Mesendoderm (in vitro differentiated cells): ENCODE measurements at regions not wholly inside any gene's neighbourhood (a gene's known extent, or its start where the extent isn't known, plus 50 kb on each side); places are given as distances from the start of the nearest gene placed in this dataset.
"Not testable (repeated sequence)": the region's sequence is repeated elsewhere in the genome, so short reads cannot be mapped to it uniquely, and the experiment has no call there.

Experiments used
- DNase-seq: peaks from one replicate; pipeline ENCODE4 v3.0.0; 2013
- H2AK5ac ChIP-seq: 2 replicates; pipeline ENCODE4 v1.6.1; 2013; ENCODE audit warnings: low read length, inconsistent platforms
- H2BK120ac ChIP-seq: 2 replicates; pipeline ENCODE4 v1.6.1; 2013; ENCODE audit warnings: low read depth, mild to moderate bottlenecking, low read length, moderate library complexity, mixed read lengths
- H2BK15ac ChIP-seq: replicated peaks from 2 replicates; pipeline ENCODE4 v1.6.1; 2013; ENCODE audit warnings: low read depth, mild to moderate bottlenecking, moderate library complexity
- H2BK5ac ChIP-seq: 2 replicates; pipeline ENCODE4 v1.6.1; 2013; ENCODE audit warnings: low read length, inconsistent platforms
- H3K18ac ChIP-seq: 2 replicates; pipeline ENCODE4 v1.6.1; 2013; ENCODE audit warnings: mild to moderate bottlenecking, low read length, mixed read lengths
- H3K23ac ChIP-seq: one replicate; pipeline ENCODE4 v1.6.1; 2013; ENCODE audit warnings: low read length
- H3K27ac ChIP-seq: 2 replicates; pipeline ENCODE4 v1.5.1; 2013; ENCODE audit warnings: low read depth, mild to moderate bottlenecking, inconsistent platforms, low read length, moderate library complexity
- H3K27me3 ChIP-seq: 2 replicates; pipeline ENCODE4 v1.6.1; 2013; ENCODE audit warnings: low read length, control low read depth, mild to moderate bottlenecking, inconsistent platforms; ENCODE audit not compliant: insufficient read depth, poor library complexity
- H3K36me3 ChIP-seq: 2 replicates; pipeline ENCODE4 v1.6.1; 2013; ENCODE audit warnings: low read length, inconsistent platforms; ENCODE audit not compliant: control insufficient read depth, insufficient read depth
- H3K4ac ChIP-seq: one replicate; pipeline ENCODE4 v1.6.1; 2013; ENCODE audit warnings: low read depth, mild to moderate bottlenecking, low read length, moderate library complexity
- H3K4me1 ChIP-seq: 2 replicates; pipeline ENCODE4 v1.6.1; 2013; ENCODE audit warnings: low read depth, low read length, inconsistent platforms; ENCODE audit not compliant: control insufficient read depth
- H3K4me2 ChIP-seq: 2 replicates; pipeline ENCODE4 v1.6.1; 2013; ENCODE audit warnings: low read length
- H3K4me3 ChIP-seq: 2 replicates; pipeline ENCODE4 v1.5.1; 2013; ENCODE audit warnings: mild to moderate bottlenecking, low read length
- H3K56ac ChIP-seq: one replicate; pipeline ENCODE4 v1.6.1; 2013; ENCODE audit warnings: low read length
- H3K79me1 ChIP-seq: 2 replicates; pipeline ENCODE4 v1.6.1; 2013; ENCODE audit warnings: low read length, inconsistent platforms
- H3K79me2 ChIP-seq: 2 replicates; pipeline ENCODE4 v1.6.1; 2013; ENCODE audit warnings: mild to moderate bottlenecking, low read length; ENCODE audit not compliant: control insufficient read depth, insufficient read depth
- H3K9ac ChIP-seq: 2 replicates; pipeline ENCODE4 v1.6.1; 2013; ENCODE audit warnings: low read length, inconsistent platforms
- H4K5ac ChIP-seq: one replicate; pipeline ENCODE4 v1.6.1; 2013; ENCODE audit warnings: low read length
- H4K8ac ChIP-seq: one replicate; pipeline ENCODE4 v1.6.1; 2013; ENCODE audit warnings: low read depth, mild to moderate bottlenecking, control low read depth, low read length, moderate library complexity
- WGBS: extraction: QIAGEN DNeasy Blood & Tissue Kit; methylation state at CpG from one replicate; pipeline ENCODE4 v1.1.7; 2013; ENCODE audit warnings: low lambda C conversion rate, missing lambda C conversion rate; ENCODE audit not compliant: insufficient coverage; ENCODE audit errors: extremely low coverage; 5-methylcytosine and 5-hydroxymethylcytosine counted together

DNA sequence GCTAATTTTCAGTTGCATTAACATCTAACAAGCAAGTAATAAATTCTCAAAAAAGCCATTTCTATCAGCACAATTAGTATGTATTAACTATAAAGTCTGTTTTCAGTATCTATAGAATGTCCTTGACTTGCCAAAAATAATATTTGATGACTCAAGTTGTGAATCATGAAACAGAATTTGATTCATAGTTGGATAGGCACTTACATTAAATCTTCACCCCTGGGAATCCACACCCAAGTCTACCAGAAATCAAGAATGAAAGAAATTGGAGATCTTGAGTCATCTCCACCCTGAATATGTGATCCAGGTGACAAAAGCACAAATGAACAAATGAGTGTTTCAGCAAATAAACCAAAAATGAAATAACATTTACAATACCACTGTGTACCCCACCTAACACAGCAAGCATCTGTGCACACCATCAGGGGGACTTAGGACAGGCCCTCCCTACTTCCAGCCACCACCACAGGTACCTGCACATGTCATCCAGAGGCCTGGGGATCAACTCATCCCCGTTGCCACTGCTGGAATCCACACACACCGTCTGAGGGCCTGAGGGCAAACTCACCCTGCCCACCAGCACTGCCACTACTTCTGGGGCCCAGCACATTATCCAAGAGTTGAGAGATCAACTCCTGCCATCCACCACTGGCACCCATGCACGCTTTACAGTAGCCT lies 160.1 kb downstream of the MTERF1 start:
- Histone ChIP-seq H3K4me3 (no peak overlapping the region), H2BK5ac (no peak overlapping the region), H3K23ac (no peak overlapping the region), H4K5ac (no peak overlapping the region), H3K36me3 (no peaks in the 10 kb centered on the region), H3K27ac (no peak overlapping the region), H3K18ac (no peak overlapping the region), H3K9ac (no peak overlapping the region), H3K56ac (no peak overlapping the region), H2BK120ac (no peak overlapping the region), H4K8ac (no peak overlapping the region), H2AK5ac (no peak overlapping the region), H3K4me1 (no peaks in the 10 kb centered on the region), H3K27me3 (no peaks in the 10 kb centered on the region), H3K79me1 (no peaks in the 10 kb centered on the region), H3K79me2 (no peaks in the 10 kb centered on the region), H3K4me2 (no peak overlapping the region), H3K4ac (no peak overlapping the region), H2BK15ac (no peak overlapping the region)
- WGBS: no CpG with 5 or more reads among the region's 3 CpGs
- peak; percentile 3 for DNase-seq

GRCh38 chr7:91722831-91723230 lies 157.7 kb downstream of the MTERF1 start:
- no peak overlapping the region for H2BK120ac ChIP-seq

GRCh38 chr7:91729046-91729445 lies 151.5 kb downstream of the MTERF1 start:
- WGBS: no CpG with 5 or more reads among the region's 2 CpGs
- not testable (repeated sequence) for H3K56ac ChIP-seq, H2BK120ac ChIP-seq, H4K5ac ChIP-seq, H2BK15ac ChIP-seq, H3K18ac ChIP-seq, H3K79me2 ChIP-seq, H3K79me1 ChIP-seq, H2BK5ac ChIP-seq, H2AK5ac ChIP-seq, H3K27ac ChIP-seq, DNase-seq, H3K4me2 ChIP-seq, H4K8ac ChIP-seq, H3K9ac ChIP-seq, H3K4me1 ChIP-seq, H3K4ac ChIP-seq, H3K4me3 ChIP-seq, H3K23ac ChIP-seq, H3K36me3 ChIP-seq, H3K27me3 ChIP-seq

More at GRCh38 chr7:91722831-91723230, 157.7 kb downstream of the MTERF1 start:
- Histone ChIP-seq H4K8ac (no peak overlapping the region), H3K9ac (no peak overlapping the region), H2BK15ac (no peak overlapping the region), H3K4me1 (no peaks in the 10 kb centered on the region), H3K79me1 (no peaks in the 10 kb centered on the region), H2BK5ac (no peak overlapping the region), H3K27ac (no peak overlapping the region), H3K4me2 (no peak overlapping the region), H3K4me3 (no peak overlapping the region), H2AK5ac (no peak overlapping the region), H3K18ac (no peak overlapping the region), H3K27me3 (no peaks in the 10 kb centered on the region), H3K56ac (no peak overlapping the region), H3K36me3 (no peaks in the 10 kb centered on the region), H3K79me2 (no peaks in the 10 kb centered on the region), H3K4ac (no peak overlapping the region), H3K23ac (no peak overlapping the region), H4K5ac (no peak overlapping the region)
- DNase-seq: no peak

- Histone ChIP-seq H3K9ac (no peak overlapping the region), H3K4me1 (no peaks in the 10 kb centered on the region), H2BK5ac (no peak overlapping the region), H3K4me2 (no peak overlapping the region), H3K27me3 (no peaks in the 10 kb centered on the region), H2AK5ac (no peak overlapping the region), H4K8ac (no peak overlapping the region), H3K18ac (no peak overlapping the region), H3K27ac (no peak overlapping the region), H2BK15ac (no peak overlapping the region), H3K79me2 (no peaks in the 10 kb centered on the region), H3K79me1 (no peaks in the 10 kb centered on the region), H3K4ac (no peak overlapping the region), H4K5ac (no peak overlapping the region), H3K23ac (no peak overlapping the region), H3K56ac (no peak overlapping the region), H3K36me3 (no peaks in the 10 kb centered on the region), H2BK120ac (no peak overlapping the region), H3K4me3 (no peak overlapping the region)
- no CpG with 5 or more reads among the region's 5 CpGs for WGBS
- no peak for DNase-seq
Observed at GRCh38 chr7:91731976-91732375, 148.5 kb downstream of the MTERF1 start.

DNA sequence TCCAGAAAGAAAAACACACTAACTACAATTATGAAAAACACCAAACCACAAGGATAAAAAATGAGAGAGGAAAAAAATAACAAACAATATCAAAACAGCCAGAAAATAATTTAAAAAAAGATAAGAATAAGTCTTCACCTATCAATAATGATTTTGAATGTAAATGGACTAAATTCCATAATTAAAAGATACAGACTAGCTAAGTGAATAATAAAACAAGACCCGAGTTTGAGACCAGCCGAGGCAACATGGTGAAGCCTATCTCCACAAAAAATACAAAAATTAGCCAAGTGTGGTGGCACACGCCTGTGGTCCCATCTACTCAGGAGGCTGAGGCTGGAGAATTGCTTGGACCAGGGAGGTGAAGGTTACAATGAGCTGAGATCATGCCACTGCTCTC lies 131.1 kb downstream of the MTERF1 start:
- H3K27me3 ChIP-seq: no peaks in the 10 kb centered on the region
- no peak overlapping the region for H4K8ac ChIP-seq
- H3K4me3 ChIP-seq: no peak overlapping the region
- no peak overlapping the region for H2BK5ac ChIP-seq
- H3K79me1 ChIP-seq: no peaks in the 10 kb centered on the region
- H3K4ac ChIP-seq: no peak overlapping the region
- no peak overlapping the region for H2BK120ac ChIP-seq
- no peak overlapping the region for H3K9ac ChIP-seq
- no peak overlapping the region for H2AK5ac ChIP-seq
- no peak overlapping the region for H2BK15ac ChIP-seq
- no peak for DNase-seq
- no peak overlapping the region for H3K4me2 ChIP-seq
- no peak overlapping the region for H3K56ac ChIP-seq
- H4K5ac ChIP-seq: no peak overlapping the region
- no CpG with 5 or more reads among the region's 3 CpGs for WGBS
- H3K79me2 ChIP-seq: no peaks in the 10 kb centered on the region
- H3K18ac ChIP-seq: no peak overlapping the region
- H3K4me1 ChIP-seq: no peaks in the 10 kb centered on the region
- no peak overlapping the region for H3K23ac ChIP-seq
- H3K36me3 ChIP-seq: no peaks in the 10 kb centered on the region
- H3K27ac ChIP-seq: no peak overlapping the region

DNA sequence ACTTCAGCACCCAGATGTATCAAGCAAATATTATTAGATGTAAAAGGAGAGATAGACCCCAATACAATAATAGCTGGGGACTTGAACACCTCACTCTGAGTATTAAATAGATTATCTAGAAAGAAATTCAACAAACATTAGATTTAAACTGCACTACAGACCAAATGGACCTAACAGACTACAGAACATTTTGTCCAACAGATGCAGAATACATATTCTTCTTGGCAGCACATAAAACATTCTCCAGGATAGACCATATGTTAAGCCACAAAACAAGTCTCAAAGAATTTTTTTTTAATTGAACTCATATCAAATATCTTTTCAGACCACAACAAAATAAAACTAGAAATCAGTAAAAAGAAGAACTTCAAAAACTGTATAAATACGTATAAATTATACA lies 130.4 kb downstream of the MTERF1 start:
- no peak overlapping the region for H4K8ac ChIP-seq
- no peak overlapping the region for H4K5ac ChIP-seq

More for the DNA sequence above, 130.4 kb downstream of the MTERF1 start:
- WGBS: no CpG with 5 or more reads among the region's 1 CpG
- no peak overlapping the region for H3K23ac ChIP-seq
- no peak overlapping the region for H3K56ac ChIP-seq
- no peak overlapping the region for H2BK15ac ChIP-seq
- H3K4me2 ChIP-seq: no peak overlapping the region
- H3K27ac ChIP-seq: no peak overlapping the region
- H2BK5ac ChIP-seq: no peak overlapping the region
- no peaks in the 10 kb centered on the region for H3K36me3 ChIP-seq
- H3K9ac ChIP-seq: no peak overlapping the region
- H2AK5ac ChIP-seq: no peak overlapping the region
- no peak overlapping the region for H3K18ac ChIP-seq
- H3K4me1 ChIP-seq: no peaks in the 10 kb centered on the region
- no peak overlapping the region for H3K4ac ChIP-seq
- H2BK120ac ChIP-seq: no peak overlapping the region
- H3K27me3 ChIP-seq: no peaks in the 10 kb centered on the region
- no peaks in the 10 kb centered on the region for H3K79me2 ChIP-seq
- H3K79me1 ChIP-seq: no peaks in the 10 kb centered on the region
- DNase-seq: no peak
- H3K4me3 ChIP-seq: no peak overlapping the region
